SHP77 (cell line): ENCODE measurements at regions not wholly inside any gene's neighbourhood (a gene's known extent, or its start where the extent isn't known, plus 50 kb on each side); places are given as distances from the start of the nearest gene placed in this dataset.
"Not testable (repeated sequence)": the region's sequence is repeated elsewhere in the genome, so short reads cannot be mapped to it uniquely, and the experiment has no call there.

Experiments
- DNase-seq, 2 experiments: peaks; one replicate each; lab custom pipeline; 2025; lab: John Stamatoyannopoulos, UW

- no peak for DNase-seq
These were observed 75.7 kb upstream of the PPP1R26 start for GRCh38 chr9:135403733-135404450.

GRCh38 chr9:135404451-135405144 lies 75.0 kb upstream of the PPP1R26 start:
- DNase-seq, result no peak

- not testable (repeated sequence) for DNase-seq
These were observed 74.5 kb upstream of the PPP1R26 start for GRCh38 chr9:135405145-135405464.

DNA sequence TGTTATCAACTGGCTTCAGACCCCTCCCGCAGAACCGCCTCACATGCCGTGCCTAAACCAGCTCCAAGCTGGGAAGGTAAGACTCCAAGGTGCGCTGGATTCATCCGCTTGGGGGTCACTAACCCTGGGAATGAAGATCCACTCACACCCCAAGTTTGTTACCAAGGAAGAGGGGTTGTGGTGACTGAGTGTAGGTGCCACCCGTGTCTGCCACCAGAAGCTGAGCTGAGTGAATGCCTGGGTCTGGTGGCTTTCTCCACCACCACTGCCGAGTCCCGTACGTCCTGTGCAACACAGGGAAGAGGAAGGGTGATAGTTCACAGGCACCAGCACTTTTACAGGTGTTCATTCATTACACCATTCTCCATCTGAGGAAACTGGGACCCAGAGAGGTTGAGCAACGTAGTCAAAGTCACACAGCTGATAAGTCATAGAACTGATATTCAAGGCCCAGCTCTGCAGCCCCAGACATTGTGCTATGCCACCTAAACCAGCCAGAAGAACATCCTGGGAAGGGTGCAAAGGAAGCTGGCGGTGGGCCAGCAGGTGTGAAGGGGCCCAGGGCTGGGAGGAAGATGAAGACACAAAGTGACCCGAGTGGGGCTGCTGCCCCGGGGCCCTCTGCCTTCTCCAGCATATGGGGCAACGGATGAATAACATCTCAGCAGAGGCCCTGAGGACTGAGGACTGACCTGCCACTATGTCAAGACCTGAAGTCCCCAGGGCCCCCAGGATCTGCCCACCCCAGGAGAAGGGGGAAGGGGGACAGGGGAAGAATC lies 70.9 kb upstream of the PPP1R26 start:
- no peak for DNase-seq

GRCh38 chr9:135409286-135410200 lies 70.0 kb upstream of the PPP1R26 start:
- no peak for DNase-seq

- DNase-seq, result no peak
These were observed 69.2 kb upstream of the PPP1R26 start for GRCh38 chr9:135410421-135410820.

DNA sequence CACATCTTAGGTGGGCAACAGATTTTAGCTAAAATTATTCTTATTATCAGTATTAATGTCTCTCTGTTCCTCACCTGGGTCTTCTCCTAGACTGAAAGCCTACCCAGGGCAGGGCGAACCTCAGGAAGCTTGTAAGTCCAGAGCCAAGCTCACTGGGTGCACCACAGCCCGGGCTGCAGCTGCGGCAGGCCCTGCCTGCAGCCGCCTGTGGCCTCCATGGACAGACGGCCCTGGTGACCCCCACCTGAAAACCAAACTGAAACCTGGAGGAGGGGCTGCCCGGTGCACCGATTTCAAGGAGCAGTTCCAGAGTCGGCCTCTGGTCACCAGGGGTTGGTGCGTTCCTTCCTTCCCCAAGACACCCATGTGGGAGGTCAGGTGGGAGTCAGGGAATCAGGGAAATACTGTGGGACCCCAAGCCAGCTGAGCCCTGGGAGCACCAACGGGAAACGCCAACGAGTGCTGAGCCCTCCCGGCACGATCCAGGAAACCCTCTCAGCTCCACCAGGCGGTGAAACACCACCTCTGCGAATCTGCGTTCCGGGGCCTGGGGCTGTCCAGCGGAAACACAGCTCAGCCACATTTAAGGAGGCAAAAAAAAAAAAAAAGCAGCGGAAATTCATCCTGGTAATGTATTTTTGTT lies 68.6 kb upstream of the PPP1R26 start:
- DNase-seq, result peak in 1 of 2 experiments; percentile 22

DNA sequence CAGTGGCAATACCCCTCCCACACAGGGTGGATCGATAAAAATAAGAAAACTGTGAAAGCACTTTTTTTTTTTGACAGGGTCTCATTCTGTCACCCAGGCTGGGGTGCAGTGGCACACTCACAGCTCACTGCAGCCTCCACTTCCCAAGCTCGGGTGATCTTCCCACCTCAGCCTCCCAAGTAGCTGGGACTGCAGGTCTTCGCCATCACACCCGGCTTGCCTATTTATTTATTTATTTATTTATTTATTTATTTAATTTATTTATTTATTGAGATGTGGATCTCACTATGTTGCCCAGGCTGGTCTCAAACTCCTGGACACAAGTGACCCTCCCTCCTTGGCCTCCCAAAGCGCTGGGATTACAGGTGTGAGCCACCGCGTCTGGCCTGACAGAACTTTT lies 68.0 kb upstream of the PPP1R26 start:
- DNase-seq, result not testable (repeated sequence)

DNA sequence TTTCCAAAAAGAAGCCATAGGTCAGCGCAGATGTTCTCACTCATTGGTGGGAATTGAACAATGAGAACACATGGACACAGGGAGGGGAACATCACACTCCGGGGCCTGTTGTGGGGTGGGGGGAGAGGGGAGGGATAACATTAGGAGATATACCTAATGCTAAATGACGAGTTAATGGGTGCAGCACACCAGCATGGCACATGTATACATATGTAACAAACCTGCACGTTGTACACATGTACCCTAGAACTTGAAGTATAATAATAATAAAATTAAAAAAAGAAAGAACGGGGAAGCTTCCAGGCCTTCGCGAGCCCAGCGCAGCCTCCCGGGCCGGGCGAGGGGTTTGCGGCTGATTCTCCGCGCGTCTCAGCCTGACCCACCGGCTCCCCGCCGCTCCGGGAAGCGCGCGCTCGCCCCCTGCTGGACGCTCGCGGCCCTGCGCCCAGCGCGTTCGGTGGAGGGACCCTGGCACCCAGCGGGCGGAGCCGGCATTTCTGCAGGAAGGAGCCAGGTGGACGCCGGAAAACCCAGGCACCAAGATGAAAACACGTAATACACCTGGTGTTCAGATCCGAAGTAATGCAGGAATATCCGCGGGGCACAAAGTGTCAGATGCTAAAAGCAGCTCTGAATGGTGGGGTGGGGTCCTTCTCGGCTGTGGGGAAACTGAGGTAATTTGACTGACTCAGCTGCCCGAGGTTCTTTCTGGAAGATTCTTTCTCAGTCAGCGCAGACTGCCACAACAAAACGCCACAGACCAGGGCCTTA lies 67.1 kb upstream of the PPP1R26 start:
- peak; percentile 46 to 67 for DNase-seq

- DNase-seq, result no peak
These were observed 66.6 kb upstream of the PPP1R26 start for GRCh38 chr9:135413086-135413375.

GRCh38 chr9:135413461-135413860 lies 66.1 kb upstream of the PPP1R26 start:
- DNase-seq, result no peak

DNA sequence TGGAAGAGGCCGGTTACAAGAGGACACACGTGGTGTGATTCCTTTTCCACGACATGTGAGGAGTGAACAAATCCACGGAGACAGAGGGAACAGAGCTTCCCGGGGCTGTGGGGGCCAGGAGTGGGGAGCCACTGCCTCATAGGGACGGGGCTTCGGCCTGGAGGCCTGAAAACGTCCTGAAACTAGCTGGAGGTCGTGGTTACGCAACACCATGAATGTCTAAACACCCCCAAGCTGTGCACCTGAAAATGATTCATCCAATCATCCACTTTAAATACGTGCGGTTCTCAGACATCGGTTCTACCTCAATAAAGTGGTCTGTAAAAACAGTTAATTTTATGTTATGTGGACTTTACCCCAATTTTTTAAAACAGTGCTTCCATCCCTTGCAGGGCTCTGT lies 65.3 kb upstream of the PPP1R26 start:
- DNase-seq, result no peak

DNA sequence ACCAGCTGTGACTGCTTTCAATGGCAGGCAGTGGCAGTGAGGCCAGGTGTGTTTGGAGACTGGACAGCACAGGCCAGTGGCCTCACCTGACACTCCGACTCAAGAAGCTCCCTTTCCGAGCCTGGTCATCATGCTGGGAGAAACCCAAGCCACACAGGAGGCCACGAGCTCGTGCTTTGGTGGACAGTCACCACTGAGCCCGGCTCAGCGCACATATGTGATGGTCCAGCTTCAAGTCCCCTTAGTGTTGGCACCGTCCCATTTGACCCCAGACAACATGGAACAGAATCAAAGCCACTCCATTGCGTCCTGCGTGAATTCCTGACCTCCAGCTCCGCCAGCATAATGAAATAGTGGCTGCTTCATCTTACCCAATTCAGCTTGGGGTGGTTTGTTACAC lies 64.0 kb upstream of the PPP1R26 start:
- DNase-seq, result no peak

- no peak for DNase-seq
These were observed 62.8 kb upstream of the PPP1R26 start for GRCh38 chr9:135416664-135417290.

GRCh38 chr9:135418161-135418560 lies 61.4 kb upstream of the PPP1R26 start:
- no peak for DNase-seq

- no peak for DNase-seq
These were observed 60.5 kb upstream of the PPP1R26 start for GRCh38 chr9:135419106-135419505.

DNA sequence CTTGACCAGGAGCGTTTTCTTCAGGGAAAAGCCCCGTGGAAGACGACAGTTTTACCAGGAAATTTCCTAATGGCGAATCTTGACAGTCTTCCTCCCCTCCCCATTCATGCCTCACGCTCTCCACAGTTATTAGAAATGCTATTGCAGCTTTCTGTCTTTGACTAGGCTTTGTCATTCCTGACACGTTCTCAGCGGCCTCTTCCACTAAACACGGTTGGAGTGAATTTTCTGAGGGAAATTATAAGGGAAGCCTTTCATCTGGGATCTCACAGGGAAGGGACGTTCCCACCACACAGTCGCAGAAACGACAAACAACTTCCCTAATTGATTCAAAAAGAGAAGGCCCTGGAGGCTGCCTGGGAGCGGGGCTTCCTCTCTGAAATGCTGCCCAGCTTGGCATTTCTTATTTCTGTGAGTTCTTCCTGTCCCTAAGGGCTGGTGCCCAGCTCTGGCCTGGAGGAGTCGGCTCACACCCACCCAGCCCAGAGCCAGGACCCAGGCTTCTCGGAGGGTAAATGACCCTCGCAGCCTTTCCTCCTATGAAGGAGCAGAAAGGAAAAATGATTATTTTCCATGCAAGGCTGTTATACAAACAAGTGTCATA lies 57.1 kb upstream of the PPP1R26 start:
- DNase-seq, result no peak

DNA sequence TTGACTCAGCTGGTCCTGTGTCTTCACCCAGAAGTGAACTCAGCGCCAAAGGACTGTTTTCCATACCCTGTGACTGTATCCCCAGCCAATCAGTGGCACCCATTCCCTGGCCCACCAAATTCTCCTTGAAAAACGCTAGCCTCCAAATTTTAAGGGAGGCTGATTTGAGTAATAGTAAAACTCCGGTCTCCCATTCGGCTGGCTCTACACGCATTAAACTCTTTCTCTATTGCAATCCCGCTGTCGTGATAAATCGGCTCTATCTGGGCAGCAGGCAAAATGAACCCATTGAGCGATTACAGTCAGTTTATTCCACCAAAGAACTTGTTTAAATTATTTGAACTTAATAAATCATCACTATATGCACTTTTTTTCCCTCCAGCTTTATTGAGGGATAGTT lies 55.9 kb upstream of the PPP1R26 start:
- DNase-seq, result no peak
